ENCODE measurements at regions not wholly inside any gene's neighbourhood (a gene's known extent, or its start where the extent isn't known, plus 50 kb on each side); places are given as distances from the start of the nearest gene placed in this dataset.

- H3K27me3 Mint-ChIP-seq, result no peaks in the 10 kb centered on the region
- no peak for DNase-seq (ENCODE audit: low spot score in 2 of 2)
- H3K36me3 Mint-ChIP-seq (ENCODE audit: insufficient read depth), result no peaks in the 10 kb centered on the region
- H3K27ac Mint-ChIP-seq (ENCODE audit: low read depth), result no peak overlapping the region
- no peak for ATAC-seq (replicated peaks; ENCODE audit: extremely low read depth, poor library complexity, severe bottlenecking)
- no peaks in the 10 kb centered on the region for H3K4me1 Mint-ChIP-seq
- no peak overlapping the region for H3K4me3 Mint-ChIP-seq
- peaks cover 5% of the 10 kb centered on the region for H3K9me3 Mint-ChIP-seq
Measured at GRCh38 chr5:3186736-3187405, 408.8 kb upstream of the IRX1 start.

GRCh38 chr5:3186156-3186555 is 409.5 kb upstream of the IRX1 start:
- no peak for ATAC-seq (replicated peaks; ENCODE audit: extremely low read depth, poor library complexity, severe bottlenecking)
- H3K4me3 Mint-ChIP-seq, result no peak overlapping the region

GRCh38 chr5:3185488-3185887 is 410.1 kb upstream of the IRX1 start:
- Mint-ChIP-seq H3K27me3 (no peaks in the 10 kb centered on the region), H3K9me3 (no peaks in the 10 kb centered on the region), H3K4me1 (no peaks in the 10 kb centered on the region), H3K4me3 (no peak overlapping the region), H3K27ac (ENCODE audit: low read depth) (no peak overlapping the region), H3K36me3 (ENCODE audit: insufficient read depth) (no peaks in the 10 kb centered on the region)
- ATAC-seq (replicated peaks; ENCODE audit: extremely low read depth, poor library complexity, severe bottlenecking) (no peak), DNase-seq (ENCODE audit: low spot score in 2 of 2) (no peak)

More at GRCh38 chr5:3186156-3186555, 409.5 kb upstream of the IRX1 start:
- no peak for DNase-seq (ENCODE audit: low spot score in 2 of 2)
- Mint-ChIP-seq H3K27ac (ENCODE audit: low read depth) (no peak overlapping the region), H3K4me1 (no peaks in the 10 kb centered on the region), H3K9me3 (peaks cover 5% of the 10 kb centered on the region), H3K27me3 (no peaks in the 10 kb centered on the region), H3K36me3 (ENCODE audit: insufficient read depth) (no peaks in the 10 kb centered on the region)

- ATAC-seq (replicated peaks; ENCODE audit: extremely low read depth, poor library complexity, severe bottlenecking) (no peak), DNase-seq (ENCODE audit: low spot score in 2 of 2) (no peak)
- no peak overlapping the region for H3K27ac Mint-ChIP-seq (ENCODE audit: low read depth)
- no peaks in the 10 kb centered on the region for H3K36me3 Mint-ChIP-seq (ENCODE audit: insufficient read depth)
- no peak overlapping the region for H3K4me3 Mint-ChIP-seq
- no peaks in the 10 kb centered on the region for H3K9me3 Mint-ChIP-seq
- H3K4me1 Mint-ChIP-seq, result no peaks in the 10 kb centered on the region
- no peaks in the 10 kb centered on the region for H3K27me3 Mint-ChIP-seq
Measured at GRCh38 chr5:3182133-3182876, 413.3 kb upstream of the IRX1 start.

- no peak overlapping the region for H3K4me3 Mint-ChIP-seq
- H3K27me3 Mint-ChIP-seq, result no peaks in the 10 kb centered on the region
- DNase-seq (ENCODE audit: low spot score in 2 of 2) (no peak), ATAC-seq (replicated peaks; ENCODE audit: extremely low read depth, poor library complexity, severe bottlenecking) (no peak)
- no peaks in the 10 kb centered on the region for H3K36me3 Mint-ChIP-seq (ENCODE audit: insufficient read depth)
- no peak overlapping the region for H3K27ac Mint-ChIP-seq (ENCODE audit: low read depth)
- peaks cover 2% of the 10 kb centered on the region for H3K9me3 Mint-ChIP-seq
- H3K4me1 Mint-ChIP-seq, result no peaks in the 10 kb centered on the region
Measured at GRCh38 chr5:3181671-3182070, 414.0 kb upstream of the IRX1 start.

- no peak for DNase-seq (ENCODE audit: low spot score in 2 of 2)
- H3K36me3 Mint-ChIP-seq (ENCODE audit: insufficient read depth), result no peaks in the 10 kb centered on the region
- H3K27ac Mint-ChIP-seq (ENCODE audit: low read depth), result no peak overlapping the region
- no peak for ATAC-seq (replicated peaks; ENCODE audit: extremely low read depth, poor library complexity, severe bottlenecking)
- no peak overlapping the region for H3K4me3 Mint-ChIP-seq
- H3K27me3 Mint-ChIP-seq, result no peaks in the 10 kb centered on the region
- H3K9me3 Mint-ChIP-seq, result peaks cover 5% of the 10 kb centered on the region
- H3K4me1 Mint-ChIP-seq, result no peaks in the 10 kb centered on the region
Measured at GRCh38 chr5:3180636-3181035, 415.0 kb upstream of the IRX1 start.

GRCh38 chr5:3179220-3179619 is 416.4 kb upstream of the IRX1 start:
- Mint-ChIP-seq H3K4me3 (no peak overlapping the region), H3K27me3 (no peaks in the 10 kb centered on the region), H3K9me3 (peaks cover 10% of the 10 kb centered on the region), H3K27ac (ENCODE audit: low read depth) (no peak overlapping the region), H3K4me1 (no peaks in the 10 kb centered on the region), H3K36me3 (ENCODE audit: insufficient read depth) (no peaks in the 10 kb centered on the region)
- no peak for ATAC-seq (replicated peaks; ENCODE audit: extremely low read depth, poor library complexity, severe bottlenecking)
- DNase-seq (ENCODE audit: low spot score in 2 of 2), result no peak

GRCh38 chr5:3177338-3177737 is 418.3 kb upstream of the IRX1 start:
- Mint-ChIP-seq H3K27ac (ENCODE audit: low read depth) (no peak overlapping the region), H3K4me1 (no peaks in the 10 kb centered on the region), H3K27me3 (no peaks in the 10 kb centered on the region), H3K4me3 (no peak overlapping the region), H3K36me3 (ENCODE audit: insufficient read depth) (no peaks in the 10 kb centered on the region), H3K9me3 (peaks cover 10% of the 10 kb centered on the region)
- DNase-seq (ENCODE audit: low spot score in 2 of 2) (no peak), ATAC-seq (replicated peaks; ENCODE audit: extremely low read depth, poor library complexity, severe bottlenecking) (no peak)

GRCh38 chr5:3175416-3175815 is 420.2 kb upstream of the IRX1 start:
- no peak overlapping the region for H3K27ac Mint-ChIP-seq (ENCODE audit: low read depth)
- H3K36me3 Mint-ChIP-seq (ENCODE audit: insufficient read depth), result no peaks in the 10 kb centered on the region
- H3K9me3 Mint-ChIP-seq, result peaks cover 13% of the 10 kb centered on the region
- no peak for ATAC-seq (replicated peaks; ENCODE audit: extremely low read depth, poor library complexity, severe bottlenecking)
- H3K4me3 Mint-ChIP-seq, result no peak overlapping the region
- H3K27me3 Mint-ChIP-seq, result no peaks in the 10 kb centered on the region
- DNase-seq (ENCODE audit: low spot score in 2 of 2), result no peak
- no peaks in the 10 kb centered on the region for H3K4me1 Mint-ChIP-seq

- no peaks in the 10 kb centered on the region for H3K27me3 Mint-ChIP-seq
- H3K9me3 Mint-ChIP-seq, result peaks cover 26% of the 10 kb centered on the region
- no peak overlapping the region for H3K4me3 Mint-ChIP-seq
- no peaks in the 10 kb centered on the region for H3K36me3 Mint-ChIP-seq (ENCODE audit: insufficient read depth)
- no peak for DNase-seq (ENCODE audit: low spot score in 2 of 2)
- H3K27ac Mint-ChIP-seq (ENCODE audit: low read depth), result no peak overlapping the region
- ATAC-seq (replicated peaks; ENCODE audit: extremely low read depth, poor library complexity, severe bottlenecking), result no peak
- no peaks in the 10 kb centered on the region for H3K4me1 Mint-ChIP-seq
Measured at GRCh38 chr5:3167473-3167872, 416.0 kb upstream of the IRX2 start.

- H3K9me3 Mint-ChIP-seq, result peaks cover 27% of the 10 kb centered on the region
- H3K27ac Mint-ChIP-seq (ENCODE audit: low read depth), result no peak overlapping the region
- no peak for ATAC-seq (replicated peaks; ENCODE audit: extremely low read depth, poor library complexity, severe bottlenecking)
- H3K27me3 Mint-ChIP-seq, result no peaks in the 10 kb centered on the region
- no peaks in the 10 kb centered on the region for H3K36me3 Mint-ChIP-seq (ENCODE audit: insufficient read depth)
- DNase-seq (ENCODE audit: low spot score in 2 of 2), result no peak
- no peak overlapping the region for H3K4me3 Mint-ChIP-seq
- no peaks in the 10 kb centered on the region for H3K4me1 Mint-ChIP-seq
Measured at GRCh38 chr5:3163626-3164025, 412.1 kb upstream of the IRX2 start.

- no peak overlapping the region for H3K4me3 Mint-ChIP-seq
- H3K27me3 Mint-ChIP-seq, result no peaks in the 10 kb centered on the region
- no peaks in the 10 kb centered on the region for H3K36me3 Mint-ChIP-seq (ENCODE audit: insufficient read depth)
- no peak for DNase-seq (ENCODE audit: low spot score in 2 of 2)
- peaks cover 18% of the 10 kb centered on the region for H3K9me3 Mint-ChIP-seq
- ATAC-seq (replicated peaks; ENCODE audit: extremely low read depth, poor library complexity, severe bottlenecking), result no peak
- H3K27ac Mint-ChIP-seq (ENCODE audit: low read depth), result no peak overlapping the region
- no peaks in the 10 kb centered on the region for H3K4me1 Mint-ChIP-seq
Measured at GRCh38 chr5:3161672-3162071, 410.2 kb upstream of the IRX2 start.

GRCh38 chr5:3157214-3157613 is 405.7 kb upstream of the IRX2 start:
- Mint-ChIP-seq H3K27me3 (no peaks in the 10 kb centered on the region), H3K27ac (ENCODE audit: low read depth) (no peak overlapping the region), H3K36me3 (ENCODE audit: insufficient read depth) (no peaks in the 10 kb centered on the region), H3K4me1 (no peaks in the 10 kb centered on the region), H3K4me3 (no peak overlapping the region), H3K9me3 (peaks cover 8% of the 10 kb centered on the region)
- DNase-seq (ENCODE audit: low spot score in 2 of 2) (no peak), ATAC-seq (replicated peaks; ENCODE audit: extremely low read depth, poor library complexity, severe bottlenecking) (no peak)

All from central memory CD8-positive, alpha-beta T cell (primary cell).